HG03442 (cell line): ENCODE measurements at regions not wholly inside any gene's neighbourhood (a gene's known extent, or its start where the extent isn't known, plus 50 kb on each side); places are given as distances from the start of the nearest gene placed in this dataset.
"Not testable (repeated sequence)": the region's sequence is repeated elsewhere in the genome, so short reads cannot be mapped to it uniquely, and the experiment has no call there.

Source experiments
- ATAC-seq: cut with Tn5 transposase; IDR thresholded peaks from one replicate; pipeline ENCODE4 v1.9.1; 2021; ENCODE audit warnings: mild to moderate bottlenecking, moderate library complexity; ENCODE audit not compliant: unreplicated experiment

GRCh38 chr12:126907900-126908764, 1358.8 kb upstream of the TMEM132C start:
- ATAC-seq: no peak

- no peak for ATAC-seq
Observed at GRCh38 chr12:126908765-126909142, 1358.2 kb upstream of the TMEM132C start.

GRCh38 chr12:126910570-126910969, 1356.4 kb upstream of the TMEM132C start:
- ATAC-seq: no peak

- no peak for ATAC-seq
Observed at GRCh38 chr12:126912111-126912510, 1354.9 kb upstream of the TMEM132C start.

GRCh38 chr12:126914170-126914793, 1352.7 kb upstream of the TMEM132C start:
- no peak for ATAC-seq

GRCh38 chr12:126915309-126915708, 1351.7 kb upstream of the TMEM132C start:
- ATAC-seq: no peak

- ATAC-seq: no peak
Observed at GRCh38 chr12:126926023-126926594, 1340.9 kb upstream of the TMEM132C start.

GRCh38 chr12:126930234-126930633, 1336.7 kb upstream of the TMEM132C start:
- ATAC-seq: no peak

- no peak for ATAC-seq
Observed at GRCh38 chr12:126932156-126932555, 1334.8 kb upstream of the TMEM132C start.

GRCh38 chr12:126935435-126935834, 1331.5 kb upstream of the TMEM132C start:
- ATAC-seq: no peak

GRCh38 chr12:126936181-126936851, 1330.7 kb upstream of the TMEM132C start:
- peak; percentile 56 for ATAC-seq

GRCh38 chr12:126937431-126937830, 1329.5 kb upstream of the TMEM132C start:
- no peak for ATAC-seq

GRCh38 chr12:126944684-126945083, 1322.3 kb upstream of the TMEM132C start:
- no peak for ATAC-seq

GRCh38 chr12:126946958-126947357, 1320.0 kb upstream of the TMEM132C start:
- ATAC-seq: not testable (repeated sequence)

GRCh38 chr12:126949558-126949957, 1317.4 kb upstream of the TMEM132C start:
- ATAC-seq: no peak

- ATAC-seq: no peak
Observed at GRCh38 chr12:126950266-126950665, 1316.7 kb upstream of the TMEM132C start.

- no peak for ATAC-seq
Observed at GRCh38 chr12:126952096-126953007, 1314.6 kb upstream of the TMEM132C start.

GRCh38 chr12:126953365-126953889, 1313.5 kb upstream of the TMEM132C start:
- ATAC-seq: no peak

- ATAC-seq: no peak
Observed at GRCh38 chr12:126960221-126960620, 1306.7 kb upstream of the TMEM132C start.

GRCh38 chr12:126960709-126961108, 1306.3 kb upstream of the TMEM132C start:
- ATAC-seq: no peak
